A673 (cell line): ENCODE measurements at regions not wholly inside any gene's neighbourhood (a gene's known extent, or its start where the extent isn't known, plus 50 kb on each side); places are given as distances from the start of the nearest gene placed in this dataset.

ENCODE experiments used
- BruUV-seq: library from RNA; stranded (reverse); fragments of 400-500 nt; replicated peaks from 2 replicates; lab custom pipeline; 2021; lab: Mats Ljungman, UMichigan
- CTCF ChIA-PET: fragments of 300-600 bp; sonication (Branson Sonifier 250); formaldehyde crosslinking; loops from one replicate; lab custom pipeline; 2022; ENCODE audit warnings: antibody characterized with exemption; lab: Charles Lee
- POLR2A ChIA-PET: fragments of 300-600 bp; sonication (Branson Sonifier 250); formaldehyde crosslinking; loops from one replicate; lab custom pipeline; 2022; ENCODE audit warnings: antibody characterized with exemption; ENCODE audit not compliant: low non-redundant PET; lab: Charles Lee
- DNase-seq: peaks from one replicate; pipeline ENCODE4 v3.0.0-alpha.2; 2015; ENCODE audit warnings: low spot score
- H3K27ac ChIP-seq: fragments of 200-600 bp; sonication (generic); 2 replicates; pipeline ENCODE4 v1.5.1; 2016; ENCODE audit warnings: mixed run types, low read depth, mild to moderate bottlenecking, mixed read lengths, antibody characterized with exemption, low read length; ENCODE audit not compliant: poor library complexity, severe bottlenecking
- H3K27me3 ChIP-seq: fragments of 200-600 bp; sonication (generic); replicated peaks from 2 replicates; pipeline ENCODE4 v1.6.1; 2017; ENCODE audit warnings: mixed run types, low read depth, mild to moderate bottlenecking, mixed read lengths, antibody characterized with exemption, low read length; ENCODE audit not compliant: insufficient read depth, poor library complexity
- H3K36me3 ChIP-seq: fragments of 200-600 bp; sonication (generic); 2 replicates; pipeline ENCODE4 v1.6.1; 2016; ENCODE audit warnings: mixed run types, mild to moderate bottlenecking, mixed read lengths, antibody characterized with exemption, low read length; ENCODE audit not compliant: insufficient read depth, poor library complexity, severe bottlenecking
- H3K4me1 ChIP-seq: fragments of 200-600 bp; sonication (generic); 2 replicates; pipeline ENCODE4 v1.6.1; 2017; ENCODE audit warnings: mixed run types, mild to moderate bottlenecking, mixed read lengths, antibody characterized with exemption, low read length; ENCODE audit not compliant: insufficient read depth, poor library complexity, severe bottlenecking
- H3K4me3 ChIP-seq: fragments of 200-600 bp; sonication (generic); 2 replicates; pipeline ENCODE4 v1.5.1; 2016; ENCODE audit warnings: low read depth, mixed run types, mild to moderate bottlenecking, mixed read lengths, low read length; ENCODE audit not compliant: poor library complexity, severe bottlenecking
- H3K9me3 ChIP-seq: fragments of 200-600 bp; sonication (generic); 2 replicates; pipeline ENCODE4 v1.6.1; 2016; ENCODE audit warnings: mixed run types, low read depth, mild to moderate bottlenecking, mixed read lengths, antibody characterized with exemption, low read length; ENCODE audit not compliant: poor library complexity, severe bottlenecking
- CTCF ChIP-seq: fragments of 300-800, 200-600 bp; sonication (generic); conservative IDR thresholded peaks from 2 replicates; pipeline ENCODE4 v1.5.1; 2017; ENCODE audit warnings: low read depth, mild to moderate bottlenecking, antibody characterized with exemption, low read length, moderate library complexity, mixed read lengths
- EZH2 ChIP-seq: fragments of 200-600 bp; sonication (generic); IDR thresholded peaks from 2 replicates; pipeline ENCODE4 v1.6.1; 2017; ENCODE audit warnings: borderline replicate concordance, low read depth, mild to moderate bottlenecking, mixed read lengths, antibody characterized with exemption, low read length; ENCODE audit not compliant: poor library complexity, severe bottlenecking
- intact Hi-C: fragments of 100-400 bp; cut with micrococcal nuclease; formaldehyde crosslinking; loops from one replicate; pipeline ENCODE4 v1.10.0; 2022; ENCODE audit not compliant: unreplicated experiment

GRCh38 chr6:163712981-163713380 lies 298.5 kb downstream of the QKI start:
- H3K9me3 ChIP-seq = no peaks in the 10 kb centered on the region
- H3K4me1 ChIP-seq = no peaks in the 10 kb centered on the region
- ChIA-PET POLR2A (no interaction called here), CTCF (no interaction called here)
- no peak overlapping the region for H3K27ac ChIP-seq
- no peaks in the 10 kb centered on the region for H3K27me3 ChIP-seq
- no TSS peak for BruUV-seq
- TF ChIP-seq CTCF (no peak), EZH2 (no peak)
- H3K36me3 ChIP-seq = no peaks in the 10 kb centered on the region
- DNase-seq = no peak
- no peak overlapping the region for H3K4me3 ChIP-seq
- intact Hi-C loops = no loop called here

- Histone ChIP-seq H3K27me3 (no peaks in the 10 kb centered on the region), H3K4me1 (no peaks in the 10 kb centered on the region), H3K9me3 (no peaks in the 10 kb centered on the region), H3K36me3 (no peaks in the 10 kb centered on the region), H3K4me3 (no peak overlapping the region), H3K27ac (no peak overlapping the region)
- ChIA-PET POLR2A (no interaction called here), CTCF (no interaction called here)
- intact Hi-C loops = no loop called here
- TF ChIP-seq CTCF = no peak
- TF ChIP-seq EZH2 = no peak
- DNase-seq = no peak
- BruUV-seq = no TSS peak
These were observed 298.0 kb downstream of the QKI start for GRCh38 chr6:163712566-163712961.

DNA sequence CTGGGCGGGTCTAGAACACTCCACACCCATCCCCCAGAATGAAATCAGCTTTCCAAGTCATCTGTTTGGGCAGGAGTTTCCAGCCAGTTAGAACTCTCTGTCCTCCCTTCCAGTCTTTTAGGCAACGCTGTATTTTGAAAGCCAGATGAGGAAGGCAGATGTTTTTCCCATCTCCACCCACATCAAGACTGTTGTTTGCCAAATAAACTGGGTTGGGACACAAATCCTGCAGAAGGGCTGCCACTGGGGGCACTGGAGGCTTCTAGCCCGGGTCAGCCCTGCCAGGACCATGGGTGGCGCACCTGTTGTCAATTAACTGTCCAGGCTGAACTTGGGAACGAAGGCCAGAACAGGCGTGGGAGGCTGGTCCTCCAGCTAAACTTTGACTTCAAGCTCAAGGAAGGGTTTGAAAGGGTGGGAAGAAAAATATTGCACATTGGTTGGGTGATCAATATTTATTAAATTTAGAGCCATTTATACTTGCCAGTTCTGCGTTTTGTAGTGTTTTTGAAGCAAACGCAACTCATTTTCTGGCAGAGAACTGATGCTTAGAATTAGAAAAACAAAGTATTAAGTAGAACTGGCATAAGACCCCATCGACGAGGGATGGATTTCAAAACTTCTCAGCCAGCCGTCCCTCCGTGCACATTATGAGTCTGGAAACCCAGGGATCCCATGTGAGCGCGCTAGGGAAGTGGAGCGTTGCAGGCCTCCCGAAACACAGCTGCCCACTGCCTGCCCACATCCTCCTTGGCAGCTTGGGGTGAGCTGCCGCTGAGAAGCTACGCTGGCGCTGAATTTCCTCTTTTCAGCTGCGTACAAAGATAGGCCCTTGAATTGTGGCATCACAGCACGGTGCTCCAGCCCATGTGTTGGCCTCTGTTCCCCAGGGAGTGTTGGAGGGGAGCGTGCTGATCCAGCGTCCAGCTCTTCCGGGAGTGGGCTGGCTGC lies 297.4 kb downstream of the QKI start:
- TF ChIP-seq CTCF (no peak), EZH2 (no peak)
- no peaks in the 10 kb centered on the region for H3K9me3 ChIP-seq
- ChIA-PET CTCF (no interaction called here), POLR2A (no interaction called here)
- no peak for DNase-seq
- no peaks in the 10 kb centered on the region for H3K36me3 ChIP-seq
- H3K4me3 ChIP-seq = no peak overlapping the region
- BruUV-seq = no TSS peak
- intact Hi-C loops = no loop called here
- no peak overlapping the region for H3K27ac ChIP-seq
- no peaks in the 10 kb centered on the region for H3K27me3 ChIP-seq
- no peaks in the 10 kb centered on the region for H3K4me1 ChIP-seq
